Tibial artery (tissue), 4 donors: ENCODE measurements at regions not wholly inside any gene's neighbourhood (a gene's known extent, or its start where the extent isn't known, plus 50 kb on each side); places are given as distances from the start of the nearest gene placed in this dataset.

Experiments
- DNase-seq, 2 donors: peaks; one replicate each; pipeline ENCODE4 v3.0.0-alpha.2; 2019
- H3K27ac ChIP-seq, 2 donors: fragments of 200-600 bp; sonication (generic) in 1 of 2; 1 replicate in 1 of 2; 2 replicates in 1 of 2; pipeline ENCODE4 v1.5.1; 2018 to 2019; ENCODE audit warnings: mild to moderate bottlenecking in 1 of 2
- H3K27me3 ChIP-seq, 2 donors: fragments of 200-600 bp; sonication (generic) in 1 of 2; one replicate each; pipeline versions ENCODE4 v1.5.1 to v1.6.0; 2016 to 2019
- H3K36me3 ChIP-seq, 3 donors: fragments of 200-600 bp; sonication (generic) in 2 of 3; one replicate each; pipeline ENCODE4 v1.5.1; 2016 to 2019; ENCODE audit warnings: mild to moderate bottlenecking in 2 of 3
- H3K4me1 ChIP-seq, 4 donors: fragments of 200-600 bp; sonication (generic) in 2 of 4; 1 replicate in 3 of 4; 2 replicates in 1 of 4; pipeline ENCODE4 v1.5.1; 2016 to 2019
- H3K4me3 ChIP-seq, 2 donors: fragments of 200-600 bp; sonication (generic) in 1 of 2; 1 replicate in 1 of 2; 2 replicates in 1 of 2; pipeline ENCODE4 v1.5.1; 2018 to 2019; ENCODE audit warnings: mild to moderate bottlenecking in 2 of 2
- H3K9me3 ChIP-seq, 3 donors: fragments of 200-600 bp; sonication (generic) in 1 of 3; one replicate each; pipeline ENCODE4 v1.5.1; 2016 to 2019
- CTCF ChIP-seq, 2 experiments: fragments of 200-600 bp in 1 of 2; fragments of 450-650 bp in 1 of 2; IDR thresholded peaks; one replicate each; pipeline ENCODE4 v1.5.1; 2017 to 2019; ENCODE audit warnings: antibody characterized with exemption in 2 of 2, mild to moderate bottlenecking in 1 of 2, moderate library complexity in 1 of 2
- intact Hi-C: fragments of 100-400 bp; cut with DNase I; formaldehyde crosslinking; loops from one replicate; pipeline ENCODE4 v1.15.0; 2023; ENCODE audit warnings: low total_unique reads

GRCh38 chr6:164066335-164066734 lies 651.8 kb downstream of the QKI start:
- Histone ChIP-seq H3K4me1 (no peaks in the 10 kb centered on the region), H3K27ac (no peak overlapping the region), H3K36me3 (no peaks in the 10 kb centered on the region), H3K4me3 (no peak overlapping the region), H3K27me3 (no peaks in the 10 kb centered on the region), H3K9me3 (no peaks in the 10 kb centered on the region)
- no peak for DNase-seq
- TF ChIP-seq CTCF (IDR thresholded peaks at IDR 0.05) = no peak
- intact Hi-C loops = no loop called here

GRCh38 chr6:164063346-164063745 lies 648.8 kb downstream of the QKI start:
- Histone ChIP-seq H3K9me3 (no peaks in the 10 kb centered on the region), H3K27me3 (no peaks in the 10 kb centered on the region), H3K4me3 (no peak overlapping the region), H3K36me3 (no peaks in the 10 kb centered on the region), H3K27ac (no peak overlapping the region), H3K4me1 (no peaks in the 10 kb centered on the region)
- TF ChIP-seq CTCF (IDR thresholded peaks at IDR 0.05) = no peak
- no peak for DNase-seq
- intact Hi-C loops = no loop called here

GRCh38 chr6:164062872-164063271 lies 648.4 kb downstream of the QKI start:
- H3K4me3 ChIP-seq = no peak overlapping the region
- intact Hi-C loops = no loop called here
- no peak for TF ChIP-seq CTCF (IDR thresholded peaks at IDR 0.05)
- H3K27me3 ChIP-seq = no peaks in the 10 kb centered on the region
- H3K27ac ChIP-seq = no peak overlapping the region
- no peaks in the 10 kb centered on the region for H3K36me3 ChIP-seq
- no peaks in the 10 kb centered on the region for H3K9me3 ChIP-seq
- no peaks in the 10 kb centered on the region for H3K4me1 ChIP-seq
- no peak for DNase-seq

GRCh38 chr6:164057876-164058275 lies 643.4 kb downstream of the QKI start:
- no peak for DNase-seq
- no peaks in the 10 kb centered on the region for H3K27me3 ChIP-seq
- intact Hi-C loops = no loop called here

GRCh38 chr6:164051427-164051826 lies 636.9 kb downstream of the QKI start:
- intact Hi-C loops = no loop called here
- H3K9me3 ChIP-seq = peaks cover 0 to 8% (median 0%) of the 10 kb centered on the region in 3 donors
- DNase-seq = no peak
- peaks cover 0 to 3% of the 10 kb centered on the region in 2 donors for H3K27me3 ChIP-seq
- H3K36me3 ChIP-seq = no peaks in the 10 kb centered on the region
- no peaks in the 10 kb centered on the region for H3K4me1 ChIP-seq
- H3K27ac ChIP-seq = no peak overlapping the region
- no peak overlapping the region for H3K4me3 ChIP-seq
- no peak for TF ChIP-seq CTCF (IDR thresholded peaks at IDR 0.05)

More at GRCh38 chr6:164057876-164058275, 643.4 kb downstream of the QKI start:
- Histone ChIP-seq H3K9me3 (peaks cover 0 to 9% (median 0%) of the 10 kb centered on the region in 3 donors), H3K4me1 (no peaks in the 10 kb centered on the region), H3K36me3 (no peaks in the 10 kb centered on the region), H3K4me3 (no peak overlapping the region), H3K27ac (no peak overlapping the region)
- TF ChIP-seq CTCF (IDR thresholded peaks at IDR 0.05) = no peak

- H3K9me3 ChIP-seq = no peaks in the 10 kb centered on the region
- DNase-seq = no peak
- intact Hi-C loops = no loop called here
- H3K27me3 ChIP-seq = peaks cover 0 to 3% of the 10 kb centered on the region in 2 donors
- H3K4me1 ChIP-seq = no peaks in the 10 kb centered on the region
- no peak overlapping the region for H3K27ac ChIP-seq
- no peak for TF ChIP-seq CTCF (IDR thresholded peaks at IDR 0.05)
- H3K4me3 ChIP-seq = no peak overlapping the region
- no peaks in the 10 kb centered on the region for H3K36me3 ChIP-seq
These were observed 635.0 kb downstream of the QKI start for GRCh38 chr6:164049517-164049988.
